B cell (primary cell): ENCODE measurements at regions not wholly inside any gene's neighbourhood (a gene's known extent, or its start where the extent isn't known, plus 50 kb on each side); places are given as distances from the start of the nearest gene placed in this dataset.

Source experiments
- EZH2 ChIP-seq: IDR thresholded peaks from 2 replicates; pipeline ENCODE4 v1.6.1; 2012; ENCODE audit warnings: borderline replicate concordance, low read depth, mild to moderate bottlenecking, moderate library complexity, low read length; ENCODE audit not compliant: insufficient read depth, poor library complexity, severe bottlenecking
- TF ChIP-seq, protein P1 (sequence below): fragments of 200-600 bp; IDR thresholded peaks from one replicate; pipeline ENCODE4 v1.8.0; 2022; ENCODE audit warnings: antibody characterized with exemption, mild to moderate bottlenecking

GRCh38 chr20:29349836-29350235 is 1907.6 kb upstream of the DEFB115 start:
- TF ChIP-seq, protein P1, sequence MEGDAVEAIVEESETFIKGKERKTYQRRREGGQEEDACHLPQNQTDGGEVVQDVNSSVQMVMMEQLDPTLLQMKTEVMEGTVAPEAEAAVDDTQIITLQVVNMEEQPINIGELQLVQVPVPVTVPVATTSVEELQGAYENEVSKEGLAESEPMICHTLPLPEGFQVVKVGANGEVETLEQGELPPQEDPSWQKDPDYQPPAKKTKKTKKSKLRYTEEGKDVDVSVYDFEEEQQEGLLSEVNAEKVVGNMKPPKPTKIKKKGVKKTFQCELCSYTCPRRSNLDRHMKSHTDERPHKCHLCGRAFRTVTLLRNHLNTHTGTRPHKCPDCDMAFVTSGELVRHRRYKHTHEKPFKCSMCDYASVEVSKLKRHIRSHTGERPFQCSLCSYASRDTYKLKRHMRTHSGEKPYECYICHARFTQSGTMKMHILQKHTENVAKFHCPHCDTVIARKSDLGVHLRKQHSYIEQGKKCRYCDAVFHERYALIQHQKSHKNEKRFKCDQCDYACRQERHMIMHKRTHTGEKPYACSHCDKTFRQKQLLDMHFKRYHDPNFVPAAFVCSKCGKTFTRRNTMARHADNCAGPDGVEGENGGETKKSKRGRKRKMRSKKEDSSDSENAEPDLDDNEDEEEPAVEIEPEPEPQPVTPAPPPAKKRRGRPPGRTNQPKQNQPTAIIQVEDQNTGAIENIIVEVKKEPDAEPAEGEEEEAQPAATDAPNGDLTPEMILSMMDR = no peak
- no peak for TF ChIP-seq EZH2
